Stimulated activated naive CD8-positive, alpha-beta T cell treated with anti-CD3 and anti-CD28 coated beads, Interleukin-15, Interleukin-2, amounts not matched to agents 100 ng/mL and 50 ng/mL, for 24 hours (primary cell): ENCODE measurements at regions not wholly inside any gene's neighbourhood (a gene's known extent, or its start where the extent isn't known, plus 50 kb on each side); places are given as distances from the start of the nearest gene placed in this dataset.
"Not testable (repeated sequence)": the region's sequence is repeated elsewhere in the genome, so short reads cannot be mapped to it uniquely, and the experiment has no call there.

ENCODE experiments used
- H3K27ac Mint-ChIP-seq: one replicate; pipeline ENCODE4 v1.8.0; 2021; ENCODE audit warnings: mild to moderate bottlenecking, mixed read lengths
- H3K27me3 Mint-ChIP-seq: one replicate; pipeline ENCODE4 v1.8.0; 2021; ENCODE audit warnings: mixed read lengths
- H3K36me3 Mint-ChIP-seq: one replicate; pipeline ENCODE4 v1.8.0; 2021; ENCODE audit warnings: low read depth, mixed read lengths
- H3K4me1 Mint-ChIP-seq: one replicate; pipeline ENCODE4 v1.8.0; 2021; ENCODE audit warnings: low read depth, mixed read lengths
- H3K4me3 Mint-ChIP-seq: one replicate; pipeline ENCODE4 v1.8.0; 2021; ENCODE audit warnings: mild to moderate bottlenecking, mixed read lengths
- H3K9me3 Mint-ChIP-seq: one replicate; pipeline ENCODE4 v1.8.0; 2021; ENCODE audit warnings: mixed read lengths

GRCh38 chr2:212903413-212903812, 248.0 kb downstream of the IKZF2 start:
- H3K4me1 Mint-ChIP-seq: no peaks in the 10 kb centered on the region
- no peaks in the 10 kb centered on the region for H3K36me3 Mint-ChIP-seq
- no peaks in the 10 kb centered on the region for H3K27me3 Mint-ChIP-seq
- no peak overlapping the region for H3K27ac Mint-ChIP-seq
- no peak overlapping the region for H3K4me3 Mint-ChIP-seq
- H3K9me3 Mint-ChIP-seq: no peaks in the 10 kb centered on the region

GRCh38 chr2:212902421-212902820, 249.0 kb downstream of the IKZF2 start:
- no peaks in the 10 kb centered on the region for H3K27me3 Mint-ChIP-seq
- H3K4me3 Mint-ChIP-seq: no peak overlapping the region
- H3K36me3 Mint-ChIP-seq: no peaks in the 10 kb centered on the region
- no peak overlapping the region for H3K27ac Mint-ChIP-seq
- H3K4me1 Mint-ChIP-seq: no peaks in the 10 kb centered on the region
- no peaks in the 10 kb centered on the region for H3K9me3 Mint-ChIP-seq

DNA sequence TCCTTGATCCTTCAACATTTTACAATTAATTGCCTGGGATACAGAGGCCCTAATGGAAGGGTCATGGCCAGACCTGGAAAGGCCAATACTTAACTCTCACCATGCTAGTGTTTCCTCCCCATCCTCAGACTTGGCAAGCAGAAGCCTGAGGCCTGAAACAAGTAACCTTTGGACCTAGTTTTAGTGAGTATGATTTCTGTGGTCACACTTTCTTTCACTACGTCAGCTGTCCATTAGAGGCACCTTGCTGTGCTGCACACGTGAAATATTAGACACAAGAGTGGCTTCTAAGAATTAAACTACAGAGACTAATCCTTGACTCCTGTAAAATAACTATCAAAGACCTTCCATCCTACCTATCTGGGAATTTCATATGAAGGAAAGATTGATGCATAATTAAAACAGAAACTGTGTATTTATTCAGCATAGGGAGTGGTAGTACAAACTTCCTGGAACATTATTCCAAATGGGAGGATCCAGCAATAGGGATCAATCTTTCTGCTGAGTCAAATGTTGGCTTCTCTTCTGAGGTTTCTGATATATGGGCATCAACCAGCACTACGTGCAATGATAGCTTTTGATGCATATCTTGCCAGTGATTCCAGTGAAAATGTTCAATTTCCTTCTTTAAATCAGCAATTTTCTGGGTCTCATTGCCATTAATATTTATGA, 249.7 kb downstream of the IKZF2 start:
- H3K27ac Mint-ChIP-seq: no peak overlapping the region
- H3K27me3 Mint-ChIP-seq: no peaks in the 10 kb centered on the region
- no peak overlapping the region for H3K4me3 Mint-ChIP-seq
- no peaks in the 10 kb centered on the region for H3K9me3 Mint-ChIP-seq
- no peaks in the 10 kb centered on the region for H3K4me1 Mint-ChIP-seq
- H3K36me3 Mint-ChIP-seq: no peaks in the 10 kb centered on the region

GRCh38 chr2:212900715-212901114, 250.7 kb downstream of the IKZF2 start:
- no peaks in the 10 kb centered on the region for H3K36me3 Mint-ChIP-seq
- no peaks in the 10 kb centered on the region for H3K27me3 Mint-ChIP-seq
- H3K4me1 Mint-ChIP-seq: no peaks in the 10 kb centered on the region
- no peak overlapping the region for H3K4me3 Mint-ChIP-seq
- H3K9me3 Mint-ChIP-seq: no peaks in the 10 kb centered on the region
- no peak overlapping the region for H3K27ac Mint-ChIP-seq

GRCh38 chr2:212898011-212898410, 253.4 kb downstream of the IKZF2 start:
- Mint-ChIP-seq H3K4me3 (no peak overlapping the region), H3K9me3 (no peaks in the 10 kb centered on the region), H3K36me3 (no peaks in the 10 kb centered on the region)

GRCh38 chr2:212897296-212897695, 254.1 kb downstream of the IKZF2 start:
- Mint-ChIP-seq H3K27me3 (no peaks in the 10 kb centered on the region), H3K27ac (no peak overlapping the region), H3K4me1 (no peaks in the 10 kb centered on the region), H3K9me3 (no peaks in the 10 kb centered on the region), H3K36me3 (no peaks in the 10 kb centered on the region), H3K4me3 (no peak overlapping the region)

More at GRCh38 chr2:212898011-212898410, 253.4 kb downstream of the IKZF2 start:
- no peak overlapping the region for H3K27ac Mint-ChIP-seq
- no peaks in the 10 kb centered on the region for H3K4me1 Mint-ChIP-seq
- H3K27me3 Mint-ChIP-seq: no peaks in the 10 kb centered on the region

DNA sequence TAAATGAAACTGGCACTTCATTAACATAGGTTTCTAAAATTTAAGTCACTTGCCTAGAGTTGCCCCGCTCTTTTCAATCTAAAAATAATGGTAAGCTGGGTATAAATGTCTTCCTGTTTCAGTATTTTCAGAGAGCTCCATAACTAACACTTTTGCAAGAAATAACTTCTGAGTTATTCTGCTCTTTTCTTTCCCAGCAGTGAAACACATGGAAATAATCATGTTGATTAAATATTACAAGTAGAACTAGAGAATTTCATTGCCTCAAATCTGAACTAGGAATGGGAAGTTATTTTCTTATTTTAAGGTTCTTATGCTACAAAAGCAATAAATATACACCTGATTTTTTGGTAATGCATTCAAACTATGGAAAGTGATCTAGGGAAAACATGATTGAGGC, 257.4 kb downstream of the IKZF2 start:
- no peaks in the 10 kb centered on the region for H3K9me3 Mint-ChIP-seq
- no peaks in the 10 kb centered on the region for H3K27me3 Mint-ChIP-seq
- no peaks in the 10 kb centered on the region for H3K4me1 Mint-ChIP-seq
- H3K36me3 Mint-ChIP-seq: no peaks in the 10 kb centered on the region
- no peak overlapping the region for H3K27ac Mint-ChIP-seq
- H3K4me3 Mint-ChIP-seq: no peak overlapping the region

DNA sequence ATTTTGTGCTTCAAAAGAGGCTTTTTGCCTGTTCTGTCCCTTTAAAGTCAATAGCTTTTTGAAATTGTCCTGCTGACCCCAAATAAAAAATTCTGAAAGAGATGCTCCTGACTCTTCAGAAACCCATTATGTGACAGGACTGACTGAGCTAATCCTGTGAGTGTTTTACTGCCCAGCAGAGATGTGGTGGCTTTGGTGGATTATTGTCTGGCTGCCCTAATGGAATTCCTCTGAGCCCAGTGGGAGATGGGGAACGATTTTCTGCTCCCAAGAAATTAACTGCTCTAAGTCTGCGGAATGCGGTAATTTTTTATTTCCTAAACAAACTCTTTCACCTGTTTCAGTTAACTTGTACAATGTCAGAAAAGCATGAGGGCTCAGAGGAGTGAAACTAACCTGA, 258.2 kb downstream of the IKZF2 start:
- no peaks in the 10 kb centered on the region for H3K9me3 Mint-ChIP-seq
- no peaks in the 10 kb centered on the region for H3K36me3 Mint-ChIP-seq
- no peaks in the 10 kb centered on the region for H3K4me1 Mint-ChIP-seq
- no peak overlapping the region for H3K27ac Mint-ChIP-seq
- H3K27me3 Mint-ChIP-seq: no peaks in the 10 kb centered on the region
- H3K4me3 Mint-ChIP-seq: no peak overlapping the region

DNA sequence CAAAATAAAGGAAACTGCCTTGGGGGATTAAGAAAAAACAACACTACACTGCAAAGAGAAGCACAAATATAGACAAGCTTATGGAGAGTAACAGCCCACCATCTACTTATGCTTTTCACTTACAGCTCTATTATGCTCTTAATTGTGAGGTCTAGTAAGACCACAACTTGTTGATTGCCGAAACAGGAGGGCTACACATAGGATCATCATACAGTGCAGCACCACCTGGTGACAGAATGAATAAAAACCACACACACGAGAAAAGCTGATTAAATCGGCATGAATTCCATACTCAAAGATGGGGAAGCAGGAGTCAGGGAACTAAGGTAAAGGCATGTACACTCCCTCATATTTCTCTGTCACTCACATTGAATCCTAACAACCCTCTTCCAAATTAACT, 259.2 kb downstream of the IKZF2 start:
- H3K4me1 Mint-ChIP-seq: no peaks in the 10 kb centered on the region
- no peak overlapping the region for H3K27ac Mint-ChIP-seq
- H3K36me3 Mint-ChIP-seq: no peaks in the 10 kb centered on the region
- H3K27me3 Mint-ChIP-seq: no peaks in the 10 kb centered on the region
- no peaks in the 10 kb centered on the region for H3K9me3 Mint-ChIP-seq
- no peak overlapping the region for H3K4me3 Mint-ChIP-seq

DNA sequence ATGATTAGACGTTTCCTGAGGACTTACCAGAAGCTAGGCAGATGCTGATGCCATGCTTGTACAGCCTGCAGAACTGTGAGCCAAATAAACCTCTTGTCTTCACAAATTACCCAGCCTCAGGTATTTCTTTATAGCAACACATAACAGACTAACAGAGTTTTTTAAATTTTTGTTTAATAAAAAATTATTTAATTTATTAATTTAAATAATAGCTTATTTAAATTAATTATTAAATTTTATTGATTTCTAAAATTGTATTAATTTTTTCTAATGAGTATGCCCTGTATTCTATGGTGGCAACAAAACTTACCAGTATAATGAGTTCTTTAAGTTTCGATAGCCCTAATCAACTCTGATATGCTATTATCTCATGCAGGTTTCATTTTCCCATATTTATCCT, 259.8 kb downstream of the IKZF2 start:
- Mint-ChIP-seq H3K4me3 (no peak overlapping the region), H3K4me1 (no peaks in the 10 kb centered on the region), H3K9me3 (peaks cover 2% of the 10 kb centered on the region), H3K27ac (no peak overlapping the region), H3K27me3 (no peaks in the 10 kb centered on the region), H3K36me3 (no peaks in the 10 kb centered on the region)

- Mint-ChIP-seq H3K9me3 (peaks cover 15% of the 10 kb centered on the region), H3K4me1 (no peaks in the 10 kb centered on the region), H3K36me3 (no peaks in the 10 kb centered on the region), H3K4me3 (no peak overlapping the region), H3K27me3 (no peaks in the 10 kb centered on the region), H3K27ac (no peak overlapping the region)
These were observed 268.8 kb downstream of the IKZF2 start for GRCh38 chr2:212882626-212883025.

DNA sequence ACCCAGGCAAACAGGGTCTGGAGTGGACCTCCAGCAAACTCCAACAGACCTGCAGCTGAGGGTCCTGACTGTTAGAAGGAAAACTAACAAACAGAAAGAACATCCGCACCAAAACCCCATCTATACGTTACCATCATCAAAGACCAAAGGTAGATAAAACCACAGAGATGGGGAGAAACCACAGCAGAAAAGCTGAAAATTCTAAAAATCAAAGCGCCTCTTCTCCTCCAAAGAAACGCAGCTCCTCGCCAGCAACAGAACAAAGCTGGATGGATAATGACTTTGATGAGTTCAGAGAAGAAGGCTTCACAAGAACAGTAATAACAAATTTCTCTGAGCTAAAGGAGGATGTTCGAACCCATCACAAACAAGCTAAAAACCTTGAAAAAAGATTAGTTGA, 274.9 kb downstream of the IKZF2 start:
- not testable (repeated sequence) for H3K4me1 Mint-ChIP-seq, H3K36me3 Mint-ChIP-seq, H3K4me3 Mint-ChIP-seq, H3K27ac Mint-ChIP-seq, H3K27me3 Mint-ChIP-seq, H3K9me3 Mint-ChIP-seq

- H3K4me3 Mint-ChIP-seq, H3K9me3 Mint-ChIP-seq, H3K4me1 Mint-ChIP-seq, H3K36me3 Mint-ChIP-seq, H3K27ac Mint-ChIP-seq, H3K27me3 Mint-ChIP-seq: not testable (repeated sequence)
These were observed 275.5 kb downstream of the IKZF2 start for GRCh38 chr2:212875950-212876349.

- Mint-ChIP-seq H3K36me3 (no peaks in the 10 kb centered on the region), H3K27ac (no peak overlapping the region), H3K9me3 (peaks cover 6% of the 10 kb centered on the region), H3K27me3 (peaks cover 4% of the 10 kb centered on the region), H3K4me3 (no peak overlapping the region), H3K4me1 (no peaks in the 10 kb centered on the region)
These were observed 278.2 kb downstream of the IKZF2 start for GRCh38 chr2:212873256-212873655.

- no peaks in the 10 kb centered on the region for H3K36me3 Mint-ChIP-seq
- no peak overlapping the region for H3K4me3 Mint-ChIP-seq
- no peaks in the 10 kb centered on the region for H3K4me1 Mint-ChIP-seq
- H3K27me3 Mint-ChIP-seq: no peaks in the 10 kb centered on the region
- no peak overlapping the region for H3K27ac Mint-ChIP-seq
- H3K9me3 Mint-ChIP-seq: no peaks in the 10 kb centered on the region
These were observed 279.8 kb downstream of the IKZF2 start for GRCh38 chr2:212871597-212871996.

DNA sequence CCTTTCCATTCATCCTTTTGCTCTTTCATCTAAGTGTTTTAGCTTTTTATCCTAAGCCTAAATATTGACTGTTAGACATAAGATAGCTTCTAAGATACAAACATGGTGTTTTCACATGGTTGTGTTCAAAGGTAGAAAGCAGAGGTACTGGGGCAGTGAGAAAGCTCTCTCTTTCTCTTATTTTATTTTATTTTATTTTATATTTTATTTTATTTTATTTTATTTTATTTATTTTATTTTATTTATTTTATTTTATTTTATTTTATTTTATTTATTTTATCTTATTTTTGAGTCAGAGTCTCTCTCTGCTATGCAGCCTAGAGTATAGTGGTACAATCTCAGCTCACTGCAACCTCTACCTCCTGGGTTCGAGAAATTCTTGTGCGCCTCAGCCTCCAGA, 287.2 kb downstream of the IKZF2 start:
- Mint-ChIP-seq H3K4me1 (no peaks in the 10 kb centered on the region), H3K27ac (no peak overlapping the region), H3K4me3 (no peak overlapping the region), H3K27me3 (no peaks in the 10 kb centered on the region), H3K36me3 (peaks cover 4% of the 10 kb centered on the region), H3K9me3 (peaks cover 13% of the 10 kb centered on the region)
